T47D (cell line): ENCODE measurements at regions not wholly inside any gene's neighbourhood (a gene's known extent, or its start where the extent isn't known, plus 50 kb on each side); places are given as distances from the start of the nearest gene placed in this dataset.

Experiments
- DNase-seq, 2 experiments: peaks; one replicate each; pipeline versions ENCODE4 v3.0.0 to v3.0.0-alpha.2; 2011 to 2012; ENCODE audit warnings: low read depth in 1 of 2, low spot score in 1 of 2
- JUND ChIP-seq: IDR thresholded peaks from 2 replicates; pipeline ENCODE4 v1.6.1; 2012; ENCODE audit warnings: low read depth
- in situ Hi-C: cut with HindIII; loops from 2 replicates; pipeline ENCODE4 v1.10.0; 2016; ENCODE audit warnings: low sequenced_read_pairs, low pct_unique_long_range_greater_than_20kb

GRCh38 chr12:13505636-13506035 is 309.1 kb downstream of the EMP1 start:
- in situ Hi-C loops, result no loop called here
- no peak for DNase-seq
- TF ChIP-seq JUND, result no peak

- in situ Hi-C loops, result no loop called here
- no peak for DNase-seq
- TF ChIP-seq JUND, result no peak
Observed at GRCh38 chr12:13505224-13505623, 308.7 kb downstream of the EMP1 start.

GRCh38 chr12:13504736-13505135 is 308.2 kb downstream of the EMP1 start:
- DNase-seq, result no peak
- in situ Hi-C loops, result no loop called here
- no peak for TF ChIP-seq JUND

GRCh38 chr12:13504074-13504473 is 307.5 kb downstream of the EMP1 start:
- no peak for DNase-seq
- TF ChIP-seq JUND, result no peak
- in situ Hi-C loops, result no loop called here

- no peak for TF ChIP-seq JUND
- no peak for DNase-seq
- in situ Hi-C loops, result no loop called here
Observed at GRCh38 chr12:13503094-13503835, 306.7 kb downstream of the EMP1 start.

- TF ChIP-seq JUND, result no peak
- DNase-seq, result no peak
- in situ Hi-C loops, result no loop called here
Observed at GRCh38 chr12:13499008-13499407, 302.5 kb downstream of the EMP1 start.

GRCh38 chr12:13496111-13496510 is 299.6 kb downstream of the EMP1 start:
- no peak for DNase-seq
- in situ Hi-C loops, result no loop called here
- no peak for TF ChIP-seq JUND

- no peak for TF ChIP-seq JUND
- in situ Hi-C loops, result no loop called here
- DNase-seq, result no peak
Observed at GRCh38 chr12:13489246-13489645, 292.7 kb downstream of the EMP1 start.

- DNase-seq, result no peak
- no peak for TF ChIP-seq JUND
- in situ Hi-C loops, result no loop called here
Observed at GRCh38 chr12:13487326-13487725, 290.8 kb downstream of the EMP1 start.

GRCh38 chr12:13486794-13487193 is 290.3 kb downstream of the EMP1 start:
- DNase-seq, result no peak
- TF ChIP-seq JUND, result no peak
- in situ Hi-C loops, result no loop called here

GRCh38 chr12:13478650-13479181 is 282.2 kb downstream of the EMP1 start:
- in situ Hi-C loops, result no loop called here

GRCh38 chr12:13474381-13474780 is 277.9 kb downstream of the EMP1 start:
- TF ChIP-seq JUND, result no peak
- in situ Hi-C loops, result no loop called here
- no peak for DNase-seq

More at GRCh38 chr12:13478650-13479181, 282.2 kb downstream of the EMP1 start:
- TF ChIP-seq JUND, result no peak
- DNase-seq, result no peak

- no peak for TF ChIP-seq JUND
- DNase-seq, result no peak
- in situ Hi-C loops, result no loop called here
Observed at GRCh38 chr12:13472690-13473089, 276.2 kb downstream of the EMP1 start.

- in situ Hi-C loops, result no loop called here
- TF ChIP-seq JUND, result no peak
- no peak for DNase-seq
Observed at GRCh38 chr12:13471471-13471870, 274.9 kb downstream of the EMP1 start.
